Transverse colon (tissue), 4 donors: ENCODE measurements at regions not wholly inside any gene's neighbourhood (a gene's known extent, or its start where the extent isn't known, plus 50 kb on each side); places are given as distances from the start of the nearest gene placed in this dataset.
A peak's percentile ranks its signal among the peaks of the same experiment; 100 is the strongest.

ENCODE experiments used
- DNase-seq: peaks from one replicate; pipeline ENCODE4 v3.0.0-alpha.2; 2019
- H3K27ac ChIP-seq, 4 donors: fragments of 200-600 bp; sonication (generic); 2 replicates each; pipeline ENCODE4 v1.5.1; 2016 to 2018; ENCODE audit warnings: inconsistent platforms in 4 of 4
- H3K27me3 ChIP-seq: fragments of 200-600 bp; sonication (generic); 2 replicates; pipeline ENCODE4 v1.5.1; 2017; ENCODE audit warnings: inconsistent platforms
- H3K36me3 ChIP-seq, 4 donors: fragments of 200-600 bp; sonication (generic); 2 replicates each; pipeline ENCODE4 v1.5.1; 2017 to 2019; ENCODE audit warnings: inconsistent platforms in 4 of 4
- H3K4me1 ChIP-seq, 4 donors: fragments of 200-600 bp; sonication (generic); 2 replicates each; pipeline ENCODE4 v1.5.1; 2017 to 2020; ENCODE audit warnings: inconsistent platforms in 4 of 4
- H3K4me3 ChIP-seq, 4 donors: fragments of 200-600 bp; sonication (generic); 1 replicate in 1 of 4; 2 replicates in 3 of 4; pipeline versions ENCODE4 v1.5.1 to v1.6.1; 2017 to 2019; ENCODE audit warnings: inconsistent platforms in 4 of 4
- H3K9me3 ChIP-seq, 2 donors: fragments of 200-600 bp; sonication (generic); 2 replicates each; pipeline ENCODE4 v1.5.1; 2017 to 2019; ENCODE audit warnings: inconsistent platforms in 2 of 2
- CTCF ChIP-seq, 5 experiments: fragments of 200-600 bp in 3 of 5; fragments of 450-650 bp in 2 of 5; sonication (generic) in 3 of 5; IDR thresholded peaks; 1 replicate in 2 of 5; 2 replicates in 3 of 5; pipeline ENCODE4 v1.5.1; 2016 to 2017; ENCODE audit warnings: antibody characterized with exemption in 5 of 5, inconsistent platforms in 3 of 5, mild to moderate bottlenecking in 2 of 5, moderate library complexity in 1 of 5
- EP300 ChIP-seq: sonication (generic); formaldehyde crosslinking; IDR thresholded peaks from one replicate; pipeline ENCODE4 v1.6.1; 2017; ENCODE audit warnings: antibody characterized with exemption, low read depth
- POLR2A ChIP-seq: fragments of 450-650 bp; IDR thresholded peaks from one replicate; pipeline ENCODE4 v1.6.1; 2016; ENCODE audit warnings: antibody characterized with exemption, mild to moderate bottlenecking, moderate library complexity
- POLR2AphosphoS5 ChIP-seq, 3 donors: sonication (generic); formaldehyde crosslinking; IDR thresholded peaks; one replicate each; pipeline ENCODE4 v1.6.1; 2016; ENCODE audit warnings: antibody characterized with exemption in 3 of 3
- WGBS, 2 donors: methylation state at CpG; one replicate each; pipeline ENCODE4 v1.1.5; 2018; ENCODE audit warnings: low coverage in 1 of 2; 5-methylcytosine and 5-hydroxymethylcytosine counted together
- in situ Hi-C, 4 donors: fragments of 200-750 bp; cut with MboI; loops; one replicate each; pipeline versions ENCODE4 v1.15.0 to v1.15.1; 2017; ENCODE audit warnings: low sequenced_read_pairs in 3 of 4, low pct_ligation_motif_present in 1 of 4, low pct_unique_long_range_greater_than_20kb in 1 of 4
- intact Hi-C: fragments of 100-400 bp; cut with DNase I; formaldehyde crosslinking; loops from one replicate; pipeline ENCODE4 v1.15.1; 2023; ENCODE audit warnings: low total_unique reads

DNA sequence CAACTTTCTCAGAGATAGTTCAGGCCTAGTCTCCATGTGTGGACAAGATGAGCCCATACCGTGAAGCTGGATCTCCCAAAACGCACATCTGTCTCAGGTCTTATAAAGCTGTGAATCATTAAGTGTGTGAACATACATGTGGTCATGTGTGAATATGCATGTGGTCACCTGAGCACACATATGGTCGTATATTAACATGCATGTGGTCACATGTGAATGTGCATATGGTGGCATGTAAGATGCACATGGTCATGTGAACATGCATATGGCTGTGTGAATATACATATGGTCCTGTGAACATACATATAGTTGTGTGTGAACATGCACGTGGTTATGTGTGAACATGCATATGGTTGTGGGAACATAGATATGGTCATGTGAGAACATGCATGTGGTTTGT, 172.5 kb upstream of the PZP start:
- H3K27me3 ChIP-seq = no peaks in the 10 kb centered on the region
- intact Hi-C loops = no loop called here
- no peaks in the 10 kb centered on the region for H3K36me3 ChIP-seq
- DNase-seq = no peak
- no peak overlapping the region for H3K4me3 ChIP-seq
- no peak overlapping the region for H3K27ac ChIP-seq
- H3K4me1 ChIP-seq = no peaks in the 10 kb centered on the region
- 83% methylated on average over 4 of the region's 4 CpGs; no CpG with 5 or more reads in 1 of the 2 donors for WGBS, 2 donors
- no peaks in the 10 kb centered on the region for H3K9me3 ChIP-seq
- in situ Hi-C loops = no loop called here
- no peak for TF ChIP-seq POLR2AphosphoS5 (IDR thresholded peaks at IDR 0.05)
- TF ChIP-seq POLR2A = no peak
- no peak for TF ChIP-seq EP300
- no peak for TF ChIP-seq CTCF (IDR thresholded peaks at IDR 0.05)

- no peak for DNase-seq
- no peak for TF ChIP-seq CTCF (IDR thresholded peaks at IDR 0.05)
- no peak for TF ChIP-seq POLR2A
- no peak for TF ChIP-seq EP300
- TF ChIP-seq POLR2AphosphoS5 (IDR thresholded peaks at IDR 0.05) = no peak
- H3K4me3 ChIP-seq = no peak overlapping the region
- H3K27me3 ChIP-seq = no peaks in the 10 kb centered on the region
- 85 to 88% methylated on average over 6 to 11 of the region's 11 CpGs for WGBS, 2 donors
- H3K27ac ChIP-seq = no peak overlapping the region
- no peaks in the 10 kb centered on the region for H3K36me3 ChIP-seq
- in situ Hi-C loops = no loop called here
- no peaks in the 10 kb centered on the region for H3K9me3 ChIP-seq
- no peaks in the 10 kb centered on the region for H3K4me1 ChIP-seq
- intact Hi-C loops = no loop called here
Observed at GRCh38 chr12:9379023-9379742, 171.0 kb upstream of the PZP start.

DNA sequence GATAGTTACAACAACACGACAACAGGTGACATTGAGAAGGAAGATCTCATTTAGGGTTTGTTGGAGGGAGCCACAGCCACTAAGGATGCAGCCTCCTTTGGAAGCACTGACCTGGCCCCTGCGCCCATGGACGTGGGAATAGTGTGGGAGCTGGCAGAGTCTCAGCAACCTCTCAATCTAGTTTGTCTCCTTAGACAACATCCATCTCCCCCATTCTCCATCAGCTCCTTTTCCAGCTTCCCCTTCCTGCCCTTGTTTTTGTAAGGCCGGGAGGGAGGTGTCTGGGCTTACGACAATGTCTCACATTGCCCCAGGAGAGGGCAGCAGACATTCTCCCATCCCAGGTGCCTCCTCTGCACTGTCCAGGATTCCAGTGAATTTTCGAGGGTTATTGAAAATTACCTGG, 170.2 kb upstream of the PZP start:
- no peak for DNase-seq
- in situ Hi-C loops (no loop called here), intact Hi-C loops (no loop called here)
- no peak overlapping the region for H3K27ac ChIP-seq
- H3K4me3 ChIP-seq = no peak overlapping the region
- H3K27me3 ChIP-seq = no peaks in the 10 kb centered on the region
- H3K4me1 ChIP-seq = no peaks in the 10 kb centered on the region
- WGBS, 2 donors = 59 to 78% methylated on average over 1 to 6 of the region's 6 CpGs
- no peaks in the 10 kb centered on the region for H3K9me3 ChIP-seq
- H3K36me3 ChIP-seq = no peaks in the 10 kb centered on the region
- TF ChIP-seq CTCF (IDR thresholded peaks at IDR 0.05) = peak in 4 of 5 experiments; percentile 7 to 47 (median 32)
- TF ChIP-seq POLR2AphosphoS5 (IDR thresholded peaks at IDR 0.05) = no peak
- no peak for TF ChIP-seq POLR2A
- TF ChIP-seq EP300 = no peak

GRCh38 chr12:9372202-9372601, 164.0 kb upstream of the PZP start:
- WGBS, 2 donors = 75 to 91% methylated on average over 2 of the region's 2 CpGs
- H3K4me1 ChIP-seq = no peaks in the 10 kb centered on the region

More at GRCh38 chr12:9372202-9372601, 164.0 kb upstream of the PZP start:
- Histone ChIP-seq H3K27ac (no peak overlapping the region), H3K27me3 (no peaks in the 10 kb centered on the region), H3K36me3 (no peaks in the 10 kb centered on the region), H3K9me3 (no peaks in the 10 kb centered on the region), H3K4me3 (no peak overlapping the region)
- no peak for DNase-seq
- in situ Hi-C loops (loop anchor here in 1 of 4 donors (25.0 kb wide), 1 partner anchor 90 kb away; no protein-coding TSS in a partner anchor), intact Hi-C loops (loop anchor here (1.0 kb wide), 1 partner anchor 32 kb away; no protein-coding TSS in a partner anchor)
- TF ChIP-seq CTCF (IDR thresholded peaks at IDR 0.05) (peak in 1 of 5 experiments; percentile 33), POLR2A (no peak)
